GM12878 (cell line): ENCODE measurements at regions not wholly inside any gene's neighbourhood (a gene's known extent, or its start where the extent isn't known, plus 50 kb on each side); places are given as distances from the start of the nearest gene placed in this dataset.

Experiments
- ATAC-seq: fragments of 200-7000 bp; cut with Tn5 transposase; 3 replicates; pipeline ENCODE4 v1.9.1; 2020; ENCODE audit warnings: mild to moderate bottlenecking, moderate library complexity
- BruUV-seq: library from RNA; stranded (reverse); fragments of 400-500 nt; replicated peaks from 2 replicates; lab custom pipeline; 2021; lab: Mats Ljungman, UMichigan
- CTCF ChIA-PET: fragments of 300-600 bp; sonication (Branson Sonifier 250); formaldehyde crosslinking; extraction: SDS; loops from one replicate; lab custom pipeline; 2021; ENCODE audit warnings: inconsistent platforms; lab: Yijun Ruan, JAX
- POLR2A ChIA-PET: fragments of 350-600 bp; formaldehyde crosslinking; extraction: SDS; loops from one replicate; lab custom pipeline; 2021; ENCODE audit warnings: inconsistent platforms; lab: Charles Lee
- RAD21 ChIA-PET: fragments of 300-600 bp; sonication (Branson Sonifier 250); formaldehyde crosslinking; loops from one replicate; lab custom pipeline; 2023; ENCODE audit warnings: antibody characterized with exemption; ENCODE audit not compliant: unreplicated experiment; lab: Charles Lee
- SMC1A ChIA-PET: fragments of 300-600 bp; sonication (Branson Sonifier 250); formaldehyde crosslinking; loops from one replicate; lab custom pipeline; 2023; ENCODE audit not compliant: unreplicated experiment, uncharacterized antibody; lab: Charles Lee
- DNase-seq: peaks from one replicate; pipeline ENCODE4 v3.0.0-alpha.2; 2011; ENCODE audit warnings: low read depth, low spot score
- FAIRE-seq: peaks from 3 replicates; lab custom pipeline; 2011; peaks lifted over from hg19 to GRCh38; lab: Jason Lieb, UNC
- H2AFZ ChIP-seq: 2 replicates; pipeline ENCODE4 v1.6.0; 2011; ENCODE audit warnings: low read depth, low read length, control low read depth; ENCODE audit not compliant: control insufficient read depth
- H3K27ac ChIP-seq: 2 replicates; pipeline ENCODE4 v1.5.1; 2011; ENCODE audit warnings: control low read depth; ENCODE audit not compliant: control insufficient read depth, insufficient read depth
- H3K27me3 ChIP-seq, 2 experiments: replicated peaks in 1 of 2; 2 replicates each; pipeline versions ENCODE4 v1.6.0 to v1.6.1; 2011; ENCODE audit warnings: low read length in 1 of 2; ENCODE audit not compliant: control insufficient read depth in 2 of 2, insufficient read depth in 2 of 2
- H3K36me3 ChIP-seq, 2 experiments: 2 replicates each; pipeline ENCODE4 v1.5.1; 2011; ENCODE audit warnings: low read length in 1 of 2; ENCODE audit not compliant: control insufficient read depth in 2 of 2, insufficient read depth in 2 of 2
- H3K4me1 ChIP-seq: 2 replicates; pipeline ENCODE4 v1.6.1; 2011; ENCODE audit warnings: mild to moderate bottlenecking, low read length, moderate library complexity, mixed read lengths; ENCODE audit not compliant: control insufficient read depth, insufficient read depth
- H3K4me2 ChIP-seq: 2 replicates; pipeline ENCODE4 v1.6.0; 2011; ENCODE audit warnings: control low read depth; ENCODE audit not compliant: control insufficient read depth, insufficient read depth
- H3K4me3 ChIP-seq: fragments of 200-600 bp; sonication (generic); 2 replicates; pipeline ENCODE4 v1.5.1; 2016
- H3K79me2 ChIP-seq: 2 replicates; pipeline ENCODE4 v1.6.0; 2011; ENCODE audit warnings: low read length; ENCODE audit not compliant: control insufficient read depth, insufficient read depth
- H3K9ac ChIP-seq: 2 replicates; pipeline ENCODE4 v1.8.0; 2011; ENCODE audit warnings: low read length, control low read depth, mixed read lengths; ENCODE audit not compliant: control insufficient read depth, insufficient read depth
- H3K9me3 ChIP-seq: replicated peaks from 3 replicates; pipeline ENCODE4 v1.5.1; 2011; ENCODE audit warnings: mild to moderate bottlenecking, low read length; ENCODE audit not compliant: control insufficient read depth, insufficient read depth
- H4K20me1 ChIP-seq: 2 replicates; pipeline ENCODE4 v1.6.0; 2011; ENCODE audit not compliant: control insufficient read depth, insufficient read depth
- NR2F1 ChIP-seq: fragments of 450-650 bp; conservative IDR thresholded peaks from 2 replicates; pipeline ENCODE4 v1.6.1; 2017; ENCODE audit warnings: mild to moderate bottlenecking
- TCF3 ChIP-seq: IDR thresholded peaks from 2 replicates; pipeline ENCODE4 v1.6.1; 2012; ENCODE audit warnings: low read depth, mild to moderate bottlenecking, low read length, borderline replicate concordance; ENCODE audit not compliant: insufficient read depth
- ZBED1 ChIP-seq: IDR thresholded peaks from 2 replicates; pipeline ENCODE4 v1.6.1; 2016; ENCODE audit warnings: borderline replicate concordance
- WGBS: methylation state at CpG from one replicate; pipeline ENCODE4 v1.1.6; 2016; ENCODE audit warnings: low lambda C conversion rate; ENCODE audit not compliant: insufficient replicate concordance, insufficient coverage; ENCODE audit errors: missing lambda C conversion rate; 5-methylcytosine and 5-hydroxymethylcytosine counted together
- in situ Hi-C: fragments of 300-500 bp; cut with MboI; formaldehyde crosslinking; loops from 9 replicates; pipeline ENCODE4 v1.14.3; 2018; ENCODE audit warnings: mixed read lengths
- intact Hi-C: fragments of 100-400 bp; cut with micrococcal nuclease; formaldehyde crosslinking; loops from one replicate; pipeline ENCODE4 v1.14.2; 2022; ENCODE audit not compliant: unreplicated experiment
- TF ChIP-seq, protein P1 (sequence below): fragments of 450-650 bp; IDR thresholded peaks from 2 replicates; pipeline ENCODE4 v1.6.1; 2018; ENCODE audit warnings: mild to moderate bottlenecking, low read depth, moderate library complexity; ENCODE audit not compliant: partially characterized antibody

DNA sequence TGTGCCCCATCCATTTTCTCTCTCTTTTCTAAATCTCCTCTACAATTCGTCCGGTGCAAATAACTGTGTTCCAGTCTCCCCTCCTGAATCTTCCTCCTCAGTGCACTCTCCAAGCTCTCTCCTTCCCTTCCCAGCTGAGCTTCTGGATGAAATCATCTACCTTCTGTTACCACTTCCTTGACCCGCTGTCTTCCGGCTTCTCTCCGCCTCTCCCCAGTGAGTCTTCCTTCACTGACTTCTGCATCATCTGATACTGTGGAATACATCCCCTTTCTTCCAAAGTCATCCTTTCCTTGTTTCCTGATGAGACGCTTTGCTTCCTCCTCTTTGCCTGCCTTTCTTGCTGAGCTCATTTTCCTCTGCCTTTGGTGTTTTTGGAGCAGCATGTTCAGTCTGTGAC, 96.9 kb downstream of the MAB21L3 start:
- H2AFZ ChIP-seq: no peak overlapping the region
- ATAC-seq (no peak), DNase-seq (no peak), FAIRE-seq (no peak)
- no peaks in the 10 kb centered on the region for H3K79me2 ChIP-seq
- WGBS: 58% methylated on average over 6 of the region's 6 CpGs
- intact Hi-C loops (no loop called here), in situ Hi-C loops (no loop called here)
- H4K20me1 ChIP-seq: no peaks in the 10 kb centered on the region
- H3K9me3 ChIP-seq: no peaks in the 10 kb centered on the region
- TF ChIP-seq NR2F1: no peak
- TF ChIP-seq ZBED1: no peak
- ChIA-PET CTCF (interaction anchor here (0.6 kb wide), 1 partner anchor 18 kb away, joined by 3 read pairs; no protein-coding TSS in a partner anchor), RAD21 (no interaction called here), SMC1A (interaction anchor here (0.9 to 1.5 kb wide), 3 partner anchors 9 to 291 kb away, joined by 3 read pairs; no protein-coding TSS in a partner anchor), POLR2A (no interaction called here)
- H3K4me1 ChIP-seq: no peaks in the 10 kb centered on the region
- H3K4me3 ChIP-seq: no peak overlapping the region
- BruUV-seq: no TSS peak
- H3K36me3 ChIP-seq: no peaks in the 10 kb centered on the region
- H3K9ac ChIP-seq: no peak overlapping the region
- no peak overlapping the region for H3K27ac ChIP-seq
- peaks cover 0 to 5% of the 10 kb centered on the region in 2 experiments; a peak in 2 of 4 replicates for H3K27me3 ChIP-seq
- no peak overlapping the region for H3K4me2 ChIP-seq

DNA sequence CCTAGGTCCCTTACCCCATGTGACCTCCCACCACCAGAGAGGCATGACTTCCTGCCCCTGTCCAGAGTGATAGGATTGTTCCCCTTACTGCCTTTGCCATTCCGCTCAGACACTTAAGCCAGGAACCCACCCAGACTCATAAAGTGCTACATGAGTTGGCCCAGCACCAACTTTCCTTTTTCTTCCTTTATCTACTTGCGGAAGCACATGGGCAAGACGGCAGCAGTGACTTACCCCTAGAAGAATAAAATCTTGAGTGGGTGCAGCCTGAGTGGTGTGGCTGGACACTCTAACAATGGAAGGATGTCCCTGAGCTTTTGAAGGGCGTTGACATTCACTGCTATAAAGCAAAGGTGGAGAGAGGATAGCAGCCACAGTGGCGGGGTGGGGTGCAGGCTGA, 100.1 kb downstream of the MAB21L3 start:
- POLR2A ChIA-PET: no interaction called here
- FAIRE-seq: no peak
- intact Hi-C loops (no loop called here), in situ Hi-C loops (no loop called here)
- SMC1A ChIA-PET: interaction anchor here (0.5 kb wide), 1 partner anchor 33 kb away, joined by 3 read pairs; no protein-coding TSS in a partner anchor
- Histone ChIP-seq H3K36me3 (no peaks in the 10 kb centered on the region), H2AFZ (no peak overlapping the region), H3K9me3 (no peaks in the 10 kb centered on the region), H3K27ac (no peak overlapping the region), H3K27me3 (0 out of 4 replicates have a peak, but pooled peaks cover 0 to 3% of the 10 kb centered on the region in 2 experiments), H3K4me1 (no peaks in the 10 kb centered on the region), H3K4me2 (no peak overlapping the region), H3K79me2 (no peaks in the 10 kb centered on the region), H3K4me3 (no peak overlapping the region), H4K20me1 (no peaks in the 10 kb centered on the region), H3K9ac (no peak overlapping the region)
- BruUV-seq: no TSS peak
- CTCF ChIA-PET: no interaction called here
- 60% methylated on average over 5 of the region's 5 CpGs for WGBS
- RAD21 ChIA-PET: no interaction called here
- TF ChIP-seq, protein P1, sequence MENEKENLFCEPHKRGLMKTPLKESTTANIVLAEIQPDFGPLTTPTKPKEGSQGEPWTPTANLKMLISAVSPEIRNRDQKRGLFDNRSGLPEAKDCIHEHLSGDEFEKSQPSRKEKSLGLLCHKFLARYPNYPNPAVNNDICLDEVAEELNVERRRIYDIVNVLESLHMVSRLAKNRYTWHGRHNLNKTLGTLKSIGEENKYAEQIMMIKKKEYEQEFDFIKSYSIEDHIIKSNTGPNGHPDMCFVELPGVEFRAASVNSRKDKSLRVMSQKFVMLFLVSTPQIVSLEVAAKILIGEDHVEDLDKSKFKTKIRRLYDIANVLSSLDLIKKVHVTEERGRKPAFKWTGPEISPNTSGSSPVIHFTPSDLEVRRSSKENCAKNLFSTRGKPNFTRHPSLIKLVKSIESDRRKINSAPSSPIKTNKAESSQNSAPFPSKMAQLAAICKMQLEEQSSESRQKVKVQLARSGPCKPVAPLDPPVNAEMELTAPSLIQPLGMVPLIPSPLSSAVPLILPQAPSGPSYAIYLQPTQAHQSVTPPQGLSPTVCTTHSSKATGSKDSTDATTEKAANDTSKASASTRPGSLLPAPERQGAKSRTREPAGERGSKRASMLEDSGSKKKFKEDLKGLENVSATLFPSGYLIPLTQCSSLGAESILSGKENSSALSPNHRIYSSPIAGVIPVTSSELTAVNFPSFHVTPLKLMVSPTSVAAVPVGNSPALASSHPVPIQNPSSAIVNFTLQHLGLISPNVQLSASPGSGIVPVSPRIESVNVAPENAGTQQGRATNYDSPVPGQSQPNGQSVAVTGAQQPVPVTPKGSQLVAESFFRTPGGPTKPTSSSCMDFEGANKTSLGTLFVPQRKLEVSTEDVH: no peak
- TF ChIP-seq TCF3: no peak
- no peak for DNase-seq
- no peak for ATAC-seq
